GM21390 (cell line): ENCODE measurements at regions not wholly inside any gene's neighbourhood (a gene's known extent, or its start where the extent isn't known, plus 50 kb on each side); places are given as distances from the start of the nearest gene placed in this dataset.

Experiments
- ATAC-seq: cut with Tn5 transposase; IDR thresholded peaks from one replicate; pipeline ENCODE4 v1.9.1; 2021; ENCODE audit not compliant: unreplicated experiment

DNA sequence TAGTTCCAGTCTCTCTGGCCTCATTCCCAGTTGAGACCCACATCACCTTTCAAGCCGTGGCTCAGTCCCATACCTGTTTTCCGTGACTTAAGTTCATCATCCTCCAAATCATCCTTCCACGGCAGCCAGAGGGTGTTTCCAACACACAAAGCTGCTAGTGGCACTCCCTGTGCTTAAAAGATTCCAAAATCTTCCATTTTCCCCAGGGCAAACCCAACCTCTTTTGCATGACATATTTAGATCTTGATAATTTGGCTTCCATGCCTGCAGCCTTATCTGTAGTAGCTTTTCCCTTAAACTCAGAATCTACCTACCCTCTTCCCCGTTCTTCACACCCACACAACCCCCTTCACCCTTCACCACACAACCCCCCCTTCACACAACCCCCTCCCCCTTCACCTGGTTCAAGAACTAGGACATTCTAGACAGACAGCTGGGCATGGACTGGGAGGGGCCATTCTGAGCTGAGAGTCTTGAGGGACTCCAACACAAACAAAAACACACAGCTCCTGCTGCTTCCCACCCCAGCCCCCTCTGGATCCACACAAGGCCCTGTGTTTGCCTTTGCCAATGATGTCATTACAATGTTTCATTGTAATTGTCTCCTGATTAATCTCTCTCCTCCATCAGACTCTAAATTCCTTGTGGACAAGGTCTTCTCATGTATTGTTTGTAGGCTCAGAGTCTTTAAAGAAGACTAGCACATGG lies 268.2 kb downstream of the SH3GL2 start:
- ATAC-seq, result no peak

DNA sequence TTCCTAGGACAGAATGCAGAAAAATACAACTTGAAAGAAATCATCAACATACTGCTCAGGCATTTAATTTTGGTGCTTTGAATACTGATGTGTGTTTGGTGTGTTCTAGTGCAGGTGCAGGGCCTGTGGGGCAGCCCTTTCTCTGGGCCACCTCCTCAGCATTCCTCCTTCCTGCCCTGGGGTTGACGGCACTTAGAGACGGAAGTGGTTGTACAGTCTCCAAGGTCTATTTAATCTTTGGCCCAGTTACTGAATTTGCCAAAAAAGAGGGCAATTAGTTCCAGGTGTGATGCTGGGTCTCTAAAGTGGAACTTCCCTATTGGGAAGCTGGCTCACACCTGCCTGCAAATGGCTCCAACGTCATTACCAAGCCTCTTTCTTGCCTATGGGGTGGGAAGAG lies 269.0 kb downstream of the SH3GL2 start:
- no peak for ATAC-seq

DNA sequence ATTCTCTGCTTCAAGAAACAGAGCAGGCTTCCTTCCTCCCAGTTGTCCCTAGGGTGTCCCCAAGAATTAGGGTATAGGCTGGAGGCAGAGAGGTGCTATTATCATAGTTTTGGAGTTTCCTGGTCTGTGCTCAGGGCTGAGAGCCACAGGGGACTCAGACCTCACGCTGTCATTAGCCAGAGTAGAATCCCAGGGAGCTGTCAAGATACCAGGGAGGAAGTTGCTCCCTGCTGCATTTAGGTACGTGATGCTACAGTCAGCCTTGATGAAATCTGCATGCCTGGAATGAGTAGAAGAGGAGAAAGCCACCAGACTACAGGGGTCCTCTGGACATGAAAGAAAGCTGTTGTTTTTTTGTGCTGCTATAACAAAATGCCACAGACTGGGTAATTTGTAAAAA lies 273.2 kb downstream of the SH3GL2 start:
- ATAC-seq, result no peak

DNA sequence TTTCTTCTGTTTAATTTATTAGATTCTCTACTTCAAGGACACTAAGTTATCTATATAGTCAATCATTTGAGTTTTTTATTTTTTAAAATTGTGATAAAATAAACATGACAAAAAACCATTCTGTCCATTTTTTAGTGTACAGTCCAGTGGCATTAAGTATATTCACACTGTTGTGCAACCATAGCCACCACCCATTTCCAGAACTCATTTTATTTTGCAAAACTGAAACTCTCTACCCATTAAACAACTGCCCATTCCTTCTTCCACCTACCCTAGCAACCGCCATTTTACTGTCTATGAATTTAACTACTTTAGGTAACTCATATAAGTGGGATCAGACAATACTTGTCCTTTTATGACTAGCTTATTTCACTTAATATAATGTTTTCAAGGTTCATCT lies 275.6 kb downstream of the SH3GL2 start:
- no peak for ATAC-seq

DNA sequence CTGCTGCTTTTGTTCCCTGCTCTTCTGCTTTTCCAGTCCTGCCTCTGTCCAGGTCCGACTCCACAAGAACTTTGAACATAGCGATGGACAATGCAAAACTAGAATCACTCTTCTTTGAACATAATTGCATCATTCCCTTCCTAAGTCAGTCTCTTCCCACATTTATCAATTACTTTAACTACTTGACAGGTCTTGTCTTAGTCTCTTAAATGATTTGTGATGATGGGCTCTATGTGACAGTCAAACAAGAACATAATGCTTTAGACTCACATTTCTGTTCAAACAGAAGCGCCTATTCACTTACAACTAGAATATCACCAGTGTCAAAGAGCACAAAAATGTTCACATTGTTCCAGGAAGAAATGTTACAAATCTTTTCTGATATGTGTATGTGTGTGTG lies 278.1 kb downstream of the SH3GL2 start:
- no peak for ATAC-seq

DNA sequence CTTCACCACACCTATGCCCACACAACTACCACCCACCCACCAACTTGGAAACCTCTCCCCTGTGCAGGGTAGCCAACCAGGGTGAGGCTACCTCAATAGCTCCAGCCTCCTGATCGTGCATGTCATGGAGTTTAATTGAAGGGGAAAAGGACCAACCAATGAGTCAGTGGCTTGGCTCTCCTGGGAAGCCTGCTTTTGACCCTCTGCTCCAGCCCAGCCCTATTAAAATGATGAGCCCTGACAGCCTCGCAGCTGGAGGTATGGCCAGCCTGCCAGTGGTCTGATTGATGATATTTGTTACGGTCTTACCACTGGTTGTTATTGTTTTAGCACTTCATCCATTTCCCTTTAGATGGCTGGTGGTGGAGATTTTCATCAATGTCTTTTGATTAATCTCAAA lies 280.4 kb downstream of the SH3GL2 start:
- no peak for ATAC-seq

DNA sequence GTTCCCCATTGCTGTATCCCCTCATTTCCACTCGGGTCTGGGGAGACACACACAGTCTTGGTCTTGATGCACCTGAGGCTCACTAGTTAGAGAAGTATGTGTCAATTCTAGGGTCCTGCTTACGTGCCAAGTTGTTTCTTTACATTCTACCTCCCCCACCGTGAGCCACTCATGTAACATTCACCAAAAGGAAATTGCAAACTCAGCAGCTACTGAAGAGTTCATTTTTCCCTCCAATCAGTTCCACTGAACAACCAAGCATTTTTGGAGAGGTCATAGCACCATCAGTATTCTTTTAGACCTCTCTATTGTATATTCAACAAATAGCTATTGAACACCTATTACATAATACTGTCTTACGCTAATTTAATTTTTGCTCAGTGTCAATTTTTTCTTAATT lies 281.1 kb downstream of the SH3GL2 start:
- ATAC-seq, result no peak

DNA sequence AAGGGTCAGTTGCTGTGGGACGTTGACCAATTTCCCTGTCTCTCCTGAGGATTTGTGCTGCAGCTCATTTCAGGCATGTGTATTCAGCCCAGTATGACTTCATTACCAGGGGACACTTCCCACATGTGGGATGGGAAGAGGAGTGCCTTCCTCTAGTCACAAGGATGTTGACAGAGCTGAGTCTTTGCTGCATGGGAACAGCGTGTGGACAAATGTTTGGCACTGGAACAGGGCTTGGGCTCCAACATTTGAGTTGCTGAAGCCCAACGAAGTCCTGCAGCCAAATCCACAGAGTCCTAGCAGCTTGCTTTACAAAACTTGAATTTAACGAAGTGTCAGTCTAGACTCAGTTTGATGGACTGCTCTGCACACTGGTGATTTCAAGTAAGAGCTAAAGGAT lies 283.2 kb downstream of the SH3GL2 start:
- ATAC-seq, result no peak

DNA sequence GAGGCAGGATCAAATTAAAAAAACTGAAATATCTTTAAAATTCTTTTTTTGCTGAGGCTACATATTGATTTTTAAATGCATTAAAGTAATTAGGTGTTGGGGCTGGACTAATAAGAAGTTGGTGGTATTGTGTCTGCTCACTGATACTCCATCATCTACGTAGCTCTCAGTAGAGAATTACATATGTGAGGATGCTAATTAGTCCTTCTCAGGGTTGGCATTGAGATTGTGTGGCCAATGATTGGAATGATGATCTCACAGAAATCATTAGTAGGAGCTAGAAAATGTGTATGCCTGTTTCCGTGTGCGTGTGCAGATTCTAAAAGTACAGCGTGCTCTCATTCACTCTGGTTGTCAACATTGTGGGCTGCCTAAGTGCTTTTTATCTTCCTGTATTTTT lies 283.8 kb downstream of the SH3GL2 start:
- no peak for ATAC-seq

DNA sequence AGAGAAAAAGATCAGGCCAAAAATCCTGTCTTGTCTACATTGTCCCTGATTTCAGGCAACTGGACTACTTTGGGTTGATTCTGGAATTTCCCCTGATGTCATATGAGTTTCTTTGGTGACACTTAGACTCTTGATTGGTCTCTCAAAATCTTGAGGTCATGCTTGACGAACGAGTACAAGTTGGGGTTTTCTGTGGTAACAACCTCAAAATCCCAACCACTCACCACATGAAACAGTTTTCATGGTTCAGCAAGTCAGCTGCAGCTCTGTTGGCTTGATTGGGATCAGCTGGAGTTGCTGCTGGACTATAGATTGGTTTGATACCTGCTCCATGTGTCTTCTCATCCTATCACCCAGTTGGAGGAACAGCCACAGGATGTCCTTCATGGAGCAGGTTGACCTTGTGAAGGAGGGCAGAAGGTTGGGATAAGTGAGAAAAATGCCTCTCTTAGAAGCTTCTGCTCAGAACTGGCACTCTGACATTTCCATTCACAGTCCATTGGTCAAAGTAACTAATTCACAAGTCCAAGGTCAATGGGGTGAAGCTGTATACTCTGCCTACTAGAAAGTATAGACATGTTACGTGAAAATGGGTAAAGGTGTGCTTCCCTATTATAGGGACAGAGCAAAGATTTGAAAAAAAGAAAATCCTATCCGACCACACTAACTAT lies 284.5 kb downstream of the SH3GL2 start:
- ATAC-seq, result peak; percentile 82

DNA sequence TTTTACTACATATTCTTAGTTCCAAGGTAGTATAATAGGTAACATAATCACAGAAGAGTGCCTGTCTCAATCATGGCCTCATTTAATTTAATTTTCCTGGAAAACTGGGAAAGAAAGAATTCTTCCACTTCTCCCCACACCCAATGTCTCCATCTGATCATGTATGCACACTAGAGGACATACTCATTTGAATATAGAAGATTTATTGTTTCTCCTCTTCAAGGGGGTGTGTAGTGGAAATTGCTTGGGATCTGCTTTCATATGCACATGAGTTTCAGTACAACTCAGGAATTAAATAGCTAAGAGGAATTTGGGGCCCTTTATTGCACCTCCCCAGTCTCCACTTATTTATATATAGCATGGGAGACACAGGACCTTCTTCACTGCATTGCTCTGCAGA lies 285.1 kb downstream of the SH3GL2 start:
- ATAC-seq, result no peak

DNA sequence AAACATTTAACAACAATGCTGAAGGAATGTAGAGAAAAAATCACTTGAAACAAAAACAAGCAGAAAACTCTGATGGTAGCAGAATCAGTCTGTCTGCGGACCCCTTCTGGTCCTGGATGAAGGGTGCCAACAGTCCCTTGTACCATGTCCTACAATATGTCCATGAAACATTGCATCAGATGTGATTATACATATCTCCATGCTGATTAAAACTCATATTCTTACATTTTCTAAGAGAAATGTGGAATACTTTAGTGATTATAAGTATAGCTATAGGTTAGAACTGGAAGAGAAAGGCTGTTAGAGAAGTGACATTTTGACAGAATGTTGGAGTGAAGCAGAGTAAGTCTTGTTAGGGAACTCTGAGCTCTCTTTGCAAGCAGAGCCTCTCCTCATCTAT lies 286.1 kb downstream of the SH3GL2 start:
- no peak for ATAC-seq

DNA sequence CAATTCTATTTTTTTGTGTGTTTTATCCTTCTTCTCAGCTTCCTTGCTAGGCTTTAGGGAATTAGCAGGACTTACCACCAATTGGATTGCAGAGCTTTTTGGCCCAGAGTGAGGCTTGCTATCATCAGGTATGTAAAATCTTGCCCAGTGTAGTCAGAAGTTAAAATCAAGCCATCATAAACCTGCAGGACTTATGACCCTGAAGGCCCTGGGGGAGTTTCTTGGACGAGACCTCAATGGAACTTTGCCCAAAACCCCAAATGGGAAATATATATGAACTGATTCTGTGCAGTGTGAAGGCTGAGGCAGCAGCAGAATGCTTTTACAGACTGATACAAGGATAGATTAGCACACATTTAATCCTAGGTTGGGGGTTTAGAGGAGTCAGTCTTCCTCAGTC lies 287.0 kb downstream of the SH3GL2 start:
- no peak for ATAC-seq

DNA sequence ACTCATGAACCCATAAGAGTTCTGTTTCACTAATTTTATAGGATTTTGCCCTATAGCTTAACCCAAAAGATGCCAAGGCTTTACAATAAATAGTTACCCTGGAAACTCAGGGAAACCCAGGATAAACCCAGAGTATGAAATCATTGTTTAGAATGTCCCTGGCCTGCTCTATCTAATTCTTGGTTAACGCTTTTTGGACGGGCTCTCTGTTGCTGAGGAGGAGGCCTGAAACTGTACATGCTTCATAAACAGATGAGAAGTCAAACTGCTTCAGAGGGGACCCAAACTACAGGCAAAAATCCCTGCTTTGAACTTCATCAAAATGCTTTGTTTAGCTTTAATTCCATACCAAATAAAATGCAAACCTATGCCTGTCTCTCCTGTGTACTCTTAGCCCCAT lies 291.9 kb downstream of the SH3GL2 start:
- no peak for ATAC-seq

DNA sequence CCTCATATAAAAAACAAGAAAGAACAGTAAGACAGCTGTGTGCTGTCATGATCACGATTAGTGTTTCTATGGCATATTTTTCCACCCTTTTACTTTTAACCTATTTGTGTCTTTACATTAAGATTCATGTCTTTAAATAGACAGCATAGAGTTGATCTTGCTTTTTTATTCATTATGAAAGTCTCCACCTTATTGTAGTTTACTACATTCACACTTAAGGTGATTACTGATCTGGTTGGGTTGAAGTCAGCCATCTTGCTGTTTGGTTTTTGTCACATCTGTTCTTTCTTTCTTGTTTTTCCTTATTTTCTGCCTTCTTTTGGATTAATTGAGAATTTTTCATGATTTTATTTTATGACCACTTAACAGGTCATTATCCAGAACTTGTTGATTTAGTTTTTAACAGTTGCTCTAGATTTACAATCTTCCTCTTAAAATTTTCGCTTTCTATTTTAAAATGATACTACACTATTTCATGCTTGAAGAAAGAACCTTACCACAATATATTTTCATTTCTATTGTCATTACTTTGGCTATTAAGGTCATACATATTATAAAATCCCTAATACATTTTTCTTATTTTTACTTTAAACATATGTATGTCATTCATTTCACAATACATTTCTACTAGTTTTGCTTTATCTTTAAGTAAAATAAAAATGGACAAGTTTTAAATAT lies 292.5 kb downstream of the SH3GL2 start:
- ATAC-seq, result no peak

DNA sequence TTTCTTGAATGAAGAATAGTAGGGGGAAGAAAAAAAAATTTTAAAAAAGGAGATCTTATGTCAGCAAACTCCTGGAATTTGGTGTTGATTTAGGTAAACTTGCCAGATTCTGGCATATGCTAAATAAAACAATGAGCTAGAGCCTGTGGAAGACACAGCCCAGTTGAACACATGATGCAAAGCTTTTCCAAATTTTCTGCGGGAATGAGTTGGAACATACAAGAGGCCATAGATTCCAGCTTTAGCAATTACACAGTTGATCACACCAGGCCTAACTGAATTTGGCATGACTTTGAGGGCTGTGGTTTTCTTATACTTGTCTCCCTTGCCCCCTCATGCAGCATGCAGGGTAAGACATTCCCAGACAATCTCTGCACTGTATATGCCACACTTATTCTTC lies 297.0 kb downstream of the SH3GL2 start:
- ATAC-seq, result no peak

DNA sequence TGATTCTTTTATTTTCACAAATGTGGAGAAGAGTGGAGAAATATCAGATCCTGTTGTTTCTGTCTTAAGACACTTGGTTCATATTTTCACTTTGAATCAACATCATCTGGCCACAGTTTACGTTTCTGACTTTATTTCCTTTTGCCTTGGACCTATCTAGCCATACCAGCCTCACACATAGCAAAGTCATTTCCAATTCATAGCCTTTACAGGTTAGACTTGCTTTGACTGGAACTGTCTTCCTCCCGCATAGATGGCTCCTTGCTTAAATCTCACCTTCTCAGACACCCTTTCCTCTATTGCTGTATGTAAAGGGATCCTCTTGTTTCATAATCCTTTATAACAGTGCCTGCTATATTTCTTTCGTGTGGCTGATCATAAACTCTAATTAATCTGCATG lies 297.8 kb downstream of the SH3GL2 start:
- no peak for ATAC-seq

DNA sequence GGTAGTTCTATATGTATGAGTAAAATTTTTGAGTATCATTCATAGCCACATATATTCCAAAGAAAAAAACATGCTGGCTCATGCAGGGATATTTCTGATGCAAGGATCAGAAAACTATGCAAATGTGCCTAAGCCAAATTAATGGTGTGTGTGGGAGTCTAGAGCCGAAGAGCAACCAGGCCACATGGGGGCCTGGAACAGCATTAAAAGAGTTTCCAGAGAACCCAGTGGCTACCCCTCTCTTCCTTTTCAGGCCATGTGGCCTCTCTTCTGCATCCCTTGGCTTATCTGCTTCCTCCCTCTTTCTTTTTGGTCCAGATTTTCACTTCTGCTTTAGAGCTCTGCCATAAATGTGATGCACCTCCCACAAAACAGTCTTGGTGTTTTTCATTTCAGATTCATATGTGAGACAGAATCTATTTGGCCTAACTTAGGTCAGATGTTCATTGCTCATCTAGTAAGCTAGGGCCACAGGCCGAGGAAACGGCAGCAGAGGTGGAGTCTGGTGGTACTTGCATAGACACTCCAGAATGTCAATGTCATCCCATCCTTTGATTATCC lies 300.0 kb downstream of the SH3GL2 start:
- ATAC-seq, result no peak

DNA sequence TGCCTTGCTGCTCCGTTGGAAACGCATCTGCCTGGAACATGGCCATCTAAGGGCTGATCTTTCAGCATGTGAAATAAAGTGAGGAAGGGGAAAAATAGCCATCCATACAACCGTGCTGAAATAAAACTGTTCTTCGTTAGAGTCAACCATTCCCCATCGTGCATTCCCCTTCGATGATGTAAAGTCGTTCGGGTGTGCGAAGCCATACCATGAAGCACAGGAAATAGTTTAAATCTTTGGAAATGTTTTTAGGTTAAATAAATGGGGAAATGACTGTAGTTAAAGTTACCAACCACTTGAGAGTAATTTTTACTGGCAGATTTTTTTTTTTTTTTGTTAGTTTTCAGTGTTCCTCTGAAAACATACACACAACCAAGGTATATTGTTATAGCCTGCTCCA lies 302.5 kb downstream of the SH3GL2 start:
- no peak for ATAC-seq

DNA sequence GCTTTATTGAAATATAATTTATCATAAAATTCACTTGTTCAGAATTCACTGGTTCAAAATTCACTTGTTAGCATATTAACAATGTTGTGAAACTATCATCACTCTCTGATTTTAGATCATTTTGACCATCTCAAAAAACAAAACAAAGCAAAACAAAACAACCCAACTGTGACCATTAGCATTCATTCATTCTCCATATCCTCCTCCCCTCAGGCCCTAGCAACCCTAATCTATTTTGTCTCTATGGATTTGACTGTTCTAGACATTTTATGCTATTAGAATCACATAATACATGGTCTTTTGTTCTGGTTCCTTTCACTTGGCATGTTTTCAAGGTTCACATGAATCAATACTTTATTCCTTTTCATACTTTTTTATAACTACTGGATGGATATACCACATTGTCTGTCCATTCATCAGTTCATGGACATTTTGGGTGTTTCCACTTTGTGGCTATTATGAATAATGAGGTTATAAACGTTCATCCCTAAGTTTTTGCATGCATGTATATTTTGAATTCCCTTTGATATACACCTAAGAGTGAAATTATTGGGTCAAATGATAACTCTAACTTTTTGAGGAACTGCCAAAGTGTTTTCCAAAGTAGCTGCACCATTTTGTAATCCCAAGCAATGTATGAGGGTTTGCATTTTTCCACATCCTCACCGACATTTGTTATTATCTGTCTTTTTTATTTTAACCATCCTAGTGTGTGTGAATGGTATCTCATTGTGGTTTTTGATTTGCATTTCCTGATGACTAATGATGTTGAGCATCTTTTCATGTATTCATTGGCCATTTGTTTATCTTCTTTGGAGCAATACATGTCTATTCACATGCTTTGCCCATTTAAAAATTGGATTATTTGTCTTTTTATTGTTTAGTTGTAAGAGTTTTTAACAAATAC lies 304.1 kb downstream of the SH3GL2 start:
- ATAC-seq, result no peak

DNA sequence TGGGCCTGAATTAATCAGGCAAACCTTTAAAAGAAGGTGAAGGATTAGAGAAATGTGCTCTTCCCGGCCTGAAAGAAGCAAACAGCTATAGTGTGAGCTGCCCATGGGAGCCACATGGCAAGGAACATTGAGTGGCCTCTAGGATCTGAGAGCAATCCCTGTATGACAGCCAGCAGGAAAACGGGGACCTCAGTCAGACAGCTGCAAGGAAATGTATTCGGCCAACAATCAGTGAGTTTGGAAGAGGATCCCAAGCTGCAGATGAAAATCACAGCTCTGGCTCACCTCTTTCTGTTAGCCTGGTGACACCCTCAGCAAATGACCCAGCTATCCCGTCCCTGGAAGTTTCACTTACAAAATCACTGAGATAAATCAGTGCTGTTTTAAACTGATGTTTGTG lies 309.2 kb downstream of the SH3GL2 start:
- ATAC-seq, result no peak
